Endothelial cell of umbilical vein (primary cell): ENCODE measurements at regions not wholly inside any gene's neighbourhood (a gene's known extent, or its start where the extent isn't known, plus 50 kb on each side); places are given as distances from the start of the nearest gene placed in this dataset.

Experiments used
- BruUV-seq: library from RNA; stranded (reverse); fragments of 400-500 nt; replicated peaks from 2 replicates; lab custom pipeline; 2021; lab: Mats Ljungman, UMichigan
- CTCF ChIA-PET: fragments of 300-600, 350-600 bp; sonication (Branson Sonifier 250); formaldehyde crosslinking; loops from one replicate; lab custom pipeline; 2021; ENCODE audit warnings: antibody characterized with exemption, inconsistent platforms; lab: Charles Lee
- POLR2A ChIA-PET: fragments of 300-600, 350-600 bp; sonication (Branson Sonifier 250); formaldehyde crosslinking; loops from one replicate; lab custom pipeline; 2021; ENCODE audit warnings: antibody characterized with exemption, inconsistent platforms; lab: Charles Lee
- DNase-seq: peaks from one replicate; pipeline ENCODE4 v3.0.0-alpha.2; 2011; ENCODE audit warnings: low read depth, low spot score
- FAIRE-seq: peaks from 2 replicates; lab custom pipeline; 2011; peaks lifted over from hg19 to GRCh38; lab: Jason Lieb, UNC
- H2AFZ ChIP-seq: 2 replicates; pipeline ENCODE4 v1.6.0; 2012; ENCODE audit warnings: low read depth, low read length, control low read depth, inconsistent platforms
- H3K27ac ChIP-seq: 2 replicates; pipeline ENCODE4 v1.5.1; 2011; ENCODE audit warnings: low read depth, mild to moderate bottlenecking, control low read depth, low read length, moderate library complexity; ENCODE audit not compliant: insufficient read depth
- H3K27me3 ChIP-seq, 2 experiments: 2 replicates each; pipeline versions ENCODE4 v1.6.0 to v1.6.1; 2011; ENCODE audit warnings: low read length in 2 of 2, mixed read lengths in 1 of 2; ENCODE audit not compliant: control insufficient read depth in 2 of 2, insufficient read depth in 2 of 2
- H3K36me3 ChIP-seq, 2 experiments: 2 replicates in 1 of 2; 3 replicates in 1 of 2; pipeline ENCODE4 v1.5.1; 2011; ENCODE audit warnings: low read length in 2 of 2, mild to moderate bottlenecking in 1 of 2, moderate library complexity in 1 of 2; ENCODE audit not compliant: control insufficient read depth in 2 of 2, insufficient read depth in 2 of 2; ENCODE audit errors: extremely low read depth in 1 of 2
- H3K4me1 ChIP-seq: 3 replicates; pipeline ENCODE4 v1.5.1; 2011; ENCODE audit warnings: mild to moderate bottlenecking, low read length; ENCODE audit not compliant: control insufficient read depth, insufficient read depth; ENCODE audit errors: extremely low read depth
- H3K4me2 ChIP-seq: 2 replicates; pipeline ENCODE4 v1.6.1; 2011; ENCODE audit warnings: low read length, control low read depth, mixed read lengths; ENCODE audit not compliant: insufficient read depth
- H3K4me3 ChIP-seq, 3 experiments: fragments of 200-600 bp in 1 of 3; sonication (generic), shearing (Covaris generic) in 1 of 3; replicated peaks in 1 of 3; 2 replicates each; pipeline ENCODE4 v1.5.1; 2011 to 2016; ENCODE audit warnings: control low read depth in 3 of 3, low read length in 3 of 3, mild to moderate bottlenecking in 2 of 3, inconsistent platforms in 1 of 3, low read depth in 1 of 3, moderate library complexity in 1 of 3; ENCODE audit not compliant: insufficient read depth in 1 of 3
- H3K79me2 ChIP-seq: 2 replicates; pipeline ENCODE4 v1.6.0; 2012; ENCODE audit warnings: low read length, inconsistent platforms; ENCODE audit not compliant: control insufficient read depth, insufficient read depth
- H3K9ac ChIP-seq: replicated peaks from 2 replicates; pipeline ENCODE3; 2011; ENCODE audit warnings: low read length, control low read depth; ENCODE audit not compliant: insufficient read depth; ENCODE audit errors: extremely low read depth
- H3K9me1 ChIP-seq: replicated peaks from 3 replicates; pipeline ENCODE4 v1.6.0; 2011; ENCODE audit warnings: mild to moderate bottlenecking, low read length; ENCODE audit not compliant: control insufficient read depth, insufficient read depth; ENCODE audit errors: extremely low read depth
- H3K9me3 ChIP-seq: replicated peaks from 2 replicates; pipeline ENCODE4 v1.5.1; 2012; ENCODE audit warnings: low read length, inconsistent platforms; ENCODE audit not compliant: control insufficient read depth, insufficient read depth
- H4K20me1 ChIP-seq: replicated peaks from 2 replicates; pipeline ENCODE3; 2011; ENCODE audit warnings: mild to moderate bottlenecking, low read length; ENCODE audit not compliant: control insufficient read depth, insufficient read depth; ENCODE audit errors: extremely low read depth
- CTCF ChIP-seq, 2 donors: IDR thresholded peaks; 1 replicate in 1 of 2; 2 replicates in 1 of 2; pipeline ENCODE4 v1.5.1; 2011; ENCODE audit warnings: low read length in 2 of 2, mild to moderate bottlenecking in 2 of 2, moderate library complexity in 2 of 2, control low read depth in 1 of 2, inconsistent platforms in 1 of 2, low read depth in 1 of 2; ENCODE audit not compliant: insufficient read depth in 1 of 2; ENCODE audit errors: extremely low read depth in 1 of 2
- EZH2 ChIP-seq: IDR thresholded peaks from 2 replicates; pipeline ENCODE4 v1.6.1; 2012; ENCODE audit warnings: borderline replicate concordance, low read depth, mild to moderate bottlenecking, moderate library complexity, low read length, inconsistent platforms; ENCODE audit not compliant: severe bottlenecking
- FOS ChIP-seq: IDR thresholded peaks from 2 replicates; pipeline ENCODE4 v1.6.1; 2011; ENCODE audit warnings: mild to moderate bottlenecking, low read length, moderate library complexity, borderline replicate concordance; ENCODE audit not compliant: insufficient read depth
- GATA2 ChIP-seq: IDR thresholded peaks from 2 replicates; pipeline ENCODE4 v1.7.0; 2011; ENCODE audit warnings: low read depth, mild to moderate bottlenecking, moderate library complexity, mixed read lengths, low read length; ENCODE audit not compliant: insufficient read length, insufficient read depth
- JUN ChIP-seq: IDR thresholded peaks from 2 replicates; pipeline ENCODE4 v1.6.1; 2011; ENCODE audit warnings: borderline replicate concordance, low read depth; ENCODE audit not compliant: insufficient read length, insufficient read depth
- MAX ChIP-seq: IDR thresholded peaks from 2 replicates; pipeline ENCODE4 v1.6.1; 2011; ENCODE audit not compliant: insufficient read depth, insufficient read length
- MYC ChIP-seq: IDR thresholded peaks from one replicate; pipeline ENCODE4 v1.6.1; 2011; ENCODE audit warnings: mild to moderate bottlenecking, low read depth, low read length
- POLR2A ChIP-seq: IDR thresholded peaks from 2 replicates; pipeline ENCODE4 v1.6.1; 2012; ENCODE audit warnings: low read depth, mild to moderate bottlenecking, control low read depth, low read length
- POLR2AphosphoS5 ChIP-seq: IDR thresholded peaks from 2 replicates; pipeline ENCODE4 v1.6.1; 2012; ENCODE audit warnings: low read depth, mild to moderate bottlenecking, control low read depth, low read length, moderate library complexity; ENCODE audit not compliant: insufficient read depth
- dilution Hi-C: fragments of 300-500 bp; cut with MboI; formaldehyde crosslinking; loops from one replicate; pipeline ENCODE4 v1.15.0; 2019; ENCODE audit warnings: low sequenced_read_pairs; ENCODE audit not compliant: extremely low pct_ligation_motif_present
- intact Hi-C: fragments of 100-400 bp; cut with micrococcal nuclease; formaldehyde crosslinking; loops from one replicate; pipeline ENCODE4 v1.10.0; 2022

- H3K4me3 ChIP-seq: no peak overlapping the region
- DNase-seq: no peak
- no peak overlapping the region for H3K9ac ChIP-seq
- H3K79me2 ChIP-seq: no peaks in the 10 kb centered on the region
- H3K36me3 ChIP-seq: no peaks in the 10 kb centered on the region
- no peaks in the 10 kb centered on the region for H3K27me3 ChIP-seq
- dilution Hi-C loops: no loop called here
- FAIRE-seq: no peak
- no peaks in the 10 kb centered on the region for H3K9me1 ChIP-seq
- H3K27ac ChIP-seq: no peak overlapping the region
- no peak overlapping the region for H2AFZ ChIP-seq
- TF ChIP-seq CTCF (IDR thresholded peaks at IDR 0.05; ENCODE audit: extremely low read depth in 1 of 2, insufficient read depth in 1 of 2, low read depth in 1 of 2, low read length in 2 of 2) (no peak), MYC (no peak), MAX (no peak), FOS (no peak), JUN (no peak), POLR2A (no peak), EZH2 (no peak), GATA2 (no peak), POLR2AphosphoS5 (no peak)
- H3K9me3 ChIP-seq: no peaks in the 10 kb centered on the region
- H4K20me1 ChIP-seq: no peaks in the 10 kb centered on the region
- no peak overlapping the region for H3K4me2 ChIP-seq
- intact Hi-C loops: no loop called here
- H3K4me1 ChIP-seq: no peaks in the 10 kb centered on the region
- ChIA-PET POLR2A (no interaction called here), CTCF (interaction anchor here (0.9 kb wide), 1 partner anchor 120 kb away, joined by 3 read pairs; no protein-coding TSS in a partner anchor)
- BruUV-seq: no TSS peak
Measured at GRCh38 chr10:94200146-94200837, 162.4 kb downstream of the NOC3L start.
